HG03108 (cell line): ENCODE measurements at regions not wholly inside any gene's neighbourhood (a gene's known extent, or its start where the extent isn't known, plus 50 kb on each side); places are given as distances from the start of the nearest gene placed in this dataset.
"Not testable (repeated sequence)": the region's sequence is repeated elsewhere in the genome, so short reads cannot be mapped to it uniquely, and the experiment has no call there.

Source experiments
- ATAC-seq: cut with Tn5 transposase; IDR thresholded peaks from one replicate; pipeline ENCODE4 v1.9.1; 2021; ENCODE audit warnings: moderate library complexity; ENCODE audit not compliant: unreplicated experiment

- not testable (repeated sequence) for ATAC-seq
These were observed 237.2 kb upstream of the PLGLB1 start for GRCh38 chr2:87258887-87259286.

DNA sequence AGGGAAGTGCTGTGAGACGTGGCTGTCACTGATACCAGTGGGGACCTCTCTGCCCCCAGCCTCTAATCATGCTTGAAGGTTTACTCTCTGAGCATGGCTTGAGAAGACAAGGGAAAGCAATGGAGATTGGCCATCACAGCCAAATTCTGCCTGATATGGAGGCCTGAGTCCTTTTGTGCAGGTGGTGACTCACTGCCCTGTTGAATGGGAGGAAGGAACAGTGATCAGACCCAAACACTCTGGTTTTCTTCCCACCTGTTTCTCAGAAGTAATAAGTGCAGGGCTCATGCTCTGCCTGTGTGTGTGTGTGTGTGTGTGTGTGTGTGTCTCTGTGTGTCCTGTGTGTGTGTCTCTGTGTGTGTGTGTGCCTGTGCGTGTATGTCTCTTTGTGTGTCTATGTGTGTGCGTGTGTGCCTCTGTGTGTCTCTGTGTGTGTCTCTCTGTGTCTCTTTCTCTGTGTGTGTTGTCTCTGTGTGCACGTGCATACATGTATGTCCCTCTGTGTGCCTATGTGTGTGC is 240.6 kb upstream of the PLGLB1 start:
- not testable (repeated sequence) for ATAC-seq

DNA sequence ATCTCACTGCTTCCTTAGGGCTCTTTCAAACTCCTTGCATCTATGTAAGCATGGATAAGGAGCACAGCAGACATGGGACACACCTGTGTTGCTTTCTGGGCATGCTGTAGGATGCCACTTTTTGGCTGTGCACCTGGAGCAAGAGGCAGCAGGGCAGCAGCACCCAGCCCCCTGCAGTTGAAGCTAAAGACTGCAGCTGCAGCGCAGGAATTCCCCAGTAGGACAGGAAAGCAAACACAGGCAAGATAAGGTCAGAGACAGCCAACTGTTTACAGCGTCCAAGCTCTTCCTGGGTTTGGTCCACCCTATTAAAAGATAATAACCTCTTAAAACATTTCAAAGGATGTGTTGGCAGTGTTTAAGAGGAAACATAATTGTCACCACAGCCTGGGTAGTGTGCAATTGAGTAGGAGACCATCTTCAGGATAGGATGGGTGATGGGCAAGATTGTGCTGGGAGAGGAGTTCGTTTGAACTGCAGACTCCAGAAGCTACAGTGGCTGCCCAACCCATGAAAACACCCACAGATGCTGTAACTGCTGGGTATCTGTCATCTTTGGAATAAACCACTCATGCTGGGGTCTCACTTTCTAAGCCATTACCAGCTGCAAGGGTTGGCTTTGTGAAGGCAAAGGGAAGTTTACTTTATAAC is 242.3 kb upstream of the PLGLB1 start:
- ATAC-seq, result not testable (repeated sequence)

DNA sequence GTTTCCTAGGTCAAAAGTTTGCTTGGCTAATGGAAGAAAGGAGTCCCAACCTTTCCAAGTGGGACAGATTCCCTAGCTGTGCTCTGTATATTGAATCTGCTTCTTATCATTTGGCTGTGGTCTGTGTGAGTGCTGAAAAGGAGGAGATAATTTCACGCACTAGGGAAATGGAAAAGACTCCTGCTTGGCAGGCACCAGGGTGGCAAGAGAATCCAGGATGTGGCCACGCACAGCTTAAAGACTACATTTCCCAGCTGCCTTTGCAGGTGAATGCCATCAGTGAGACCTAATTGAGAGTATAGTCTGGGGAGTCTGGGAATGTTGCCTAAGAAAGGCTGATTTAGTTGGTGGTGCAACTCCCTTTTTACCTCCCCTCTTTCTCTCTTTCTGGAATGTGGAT is 253.5 kb upstream of the PLGLB1 start:
- ATAC-seq, result not testable (repeated sequence)

- ATAC-seq, result not testable (repeated sequence)
These were observed 254.5 kb upstream of the PLGLB1 start for GRCh38 chr2:87275974-87276629.

DNA sequence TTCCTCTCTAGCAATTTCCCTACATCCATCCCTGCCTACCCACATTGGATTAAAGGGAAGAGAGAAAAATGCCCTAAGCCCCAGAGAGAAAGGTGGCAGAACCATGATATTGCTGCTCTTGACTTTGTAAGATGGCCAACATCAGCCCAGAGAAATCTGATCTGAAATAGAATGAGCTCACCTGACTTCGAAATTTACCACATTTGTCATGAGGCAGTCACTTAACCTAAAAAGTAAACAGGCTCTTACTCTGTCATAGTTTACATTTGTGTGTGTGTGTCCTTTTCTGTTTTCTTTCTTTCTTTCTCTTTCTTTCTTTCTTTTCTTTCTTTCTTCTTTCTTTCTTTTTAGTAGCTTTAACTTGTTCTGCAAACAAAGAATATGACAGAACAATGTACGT is 255.0 kb upstream of the PLGLB1 start:
- not testable (repeated sequence) for ATAC-seq

DNA sequence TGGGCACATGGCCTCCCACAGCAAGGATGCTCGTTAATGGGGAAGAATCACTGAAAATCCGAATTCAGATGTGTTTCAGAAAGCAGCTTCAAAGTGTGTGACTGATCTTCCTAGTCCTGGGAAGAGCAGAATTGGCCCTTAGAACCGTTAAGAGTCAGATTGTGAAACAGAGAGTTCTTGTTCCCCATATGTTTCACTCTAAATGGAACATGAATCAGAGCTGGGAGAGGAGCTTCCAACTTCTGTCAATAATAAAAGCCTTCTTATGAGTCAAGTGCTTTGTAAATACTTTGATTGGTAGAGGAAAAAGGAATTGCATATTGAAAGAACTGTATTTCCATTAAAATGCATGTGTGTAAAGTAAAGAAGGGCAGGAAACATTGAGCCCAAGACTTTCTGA is 256.1 kb upstream of the PLGLB1 start:
- not testable (repeated sequence) for ATAC-seq

DNA sequence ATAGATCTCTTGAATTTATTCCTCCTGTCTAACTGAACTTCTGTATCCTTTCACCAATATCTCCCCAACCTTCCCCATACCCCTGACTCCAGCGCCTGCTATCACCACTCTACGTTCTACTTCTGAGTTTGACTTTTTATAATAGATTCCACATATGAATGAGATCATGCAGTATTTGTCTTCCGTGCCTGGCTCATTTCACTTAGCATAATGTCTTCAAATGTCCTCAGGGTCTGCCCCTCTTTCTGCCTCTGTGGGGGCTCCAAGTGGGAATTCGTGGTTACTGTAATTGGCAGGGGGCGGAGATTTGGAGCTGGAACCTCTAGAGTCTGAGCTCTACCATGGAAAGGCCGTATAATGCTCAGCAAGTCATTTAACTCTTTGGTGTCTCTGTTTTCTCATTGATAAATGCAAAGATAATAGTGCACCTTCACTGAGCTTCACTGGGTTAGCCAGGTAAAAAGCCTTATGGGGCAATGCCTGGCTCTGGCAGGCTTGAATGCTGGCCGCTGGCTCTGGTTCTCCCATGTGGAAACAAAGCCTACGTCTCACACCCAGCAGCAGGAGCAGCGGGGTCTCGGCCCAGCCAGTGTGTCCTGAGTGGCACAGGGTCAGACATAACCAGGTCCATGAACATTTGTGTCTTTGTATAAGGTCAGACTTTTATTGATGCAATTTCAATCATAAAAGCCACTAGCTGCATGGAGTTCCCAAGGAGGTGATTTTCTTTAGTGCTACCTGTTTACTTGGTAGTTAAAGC is 259.1 kb upstream of the PLGLB1 start:
- ATAC-seq, result not testable (repeated sequence)

DNA sequence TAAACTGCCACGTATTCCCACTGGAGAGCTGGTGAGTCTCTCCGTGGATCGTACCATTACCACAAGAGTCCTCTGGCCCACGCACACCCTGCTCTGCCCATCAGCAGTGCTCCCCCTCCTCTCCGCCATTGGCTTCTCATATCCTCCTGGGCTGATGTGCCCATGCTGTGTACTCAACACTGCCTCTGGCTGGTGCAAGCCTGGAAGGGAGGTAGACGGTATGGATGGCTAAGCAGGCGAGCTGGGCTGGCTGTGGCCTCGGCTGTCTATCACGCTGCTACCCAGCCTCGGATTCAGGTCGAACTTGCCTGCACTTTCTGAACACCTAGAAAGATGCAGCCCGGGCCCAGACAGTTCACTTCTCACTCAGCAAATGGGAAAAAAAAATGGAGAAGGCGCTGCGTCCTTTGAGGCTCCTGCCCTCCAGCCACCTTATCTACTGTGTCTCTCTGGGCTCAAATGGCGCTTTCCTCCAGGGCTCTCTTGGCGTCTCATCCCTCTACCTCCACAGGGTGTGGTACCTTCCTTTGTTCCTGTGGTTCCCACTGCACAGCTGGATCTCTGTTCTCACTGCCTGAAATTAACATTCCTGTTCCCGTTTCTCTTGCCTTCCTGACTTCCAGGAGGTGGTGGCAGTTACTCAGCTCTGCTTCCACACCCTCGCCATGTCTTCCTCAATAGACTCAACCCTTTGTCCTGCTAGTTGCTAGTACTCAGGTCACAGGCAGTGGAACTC is 262.3 kb upstream of the PLGLB1 start:
- ATAC-seq, result not testable (repeated sequence)

- ATAC-seq, result not testable (repeated sequence)
These were observed 262.8 kb upstream of the PLGLB1 start for GRCh38 chr2:87284471-87284772.

- not testable (repeated sequence) for ATAC-seq
These were observed 263.5 kb upstream of the PLGLB1 start for GRCh38 chr2:87285139-87285538.

DNA sequence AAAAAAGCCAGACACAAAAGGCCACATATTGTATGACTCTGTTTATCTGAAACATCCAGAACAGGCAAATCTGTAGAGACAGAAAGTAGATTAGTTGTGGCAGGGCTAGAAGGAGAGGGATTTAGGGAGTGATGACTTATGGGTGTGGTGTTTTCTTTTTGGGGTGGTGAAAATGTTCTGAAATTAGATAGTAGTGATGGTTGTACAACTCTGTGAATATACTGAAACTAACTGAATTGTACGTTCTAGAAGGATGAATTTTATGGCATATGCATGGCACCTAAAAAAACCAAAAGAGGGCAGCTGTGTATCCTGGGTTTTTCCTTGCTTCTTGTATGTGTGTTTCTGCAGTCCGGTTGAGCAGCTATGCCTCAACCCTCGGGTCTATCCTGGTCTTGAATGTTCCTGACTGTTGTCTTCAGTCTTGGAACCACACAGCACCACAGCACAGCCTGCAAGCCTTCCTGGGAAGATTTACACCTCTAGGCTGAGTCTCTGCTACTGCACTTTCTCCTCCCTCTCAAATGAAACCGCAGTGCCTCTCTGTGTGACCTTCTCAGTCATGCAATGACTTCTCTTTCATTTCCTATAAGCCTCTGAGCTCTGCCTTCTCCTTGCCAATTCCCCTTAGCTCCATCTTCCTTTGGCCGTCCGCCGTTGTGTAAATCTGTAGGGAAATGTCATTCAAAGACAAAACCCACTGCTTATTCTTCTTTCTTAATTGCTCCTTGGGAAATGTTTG is 269.1 kb upstream of the PLGLB1 start:
- ATAC-seq, result peak; percentile 79

- not testable (repeated sequence) for ATAC-seq
These were observed 270.0 kb upstream of the PLGLB1 start for GRCh38 chr2:87291400-87292200.

GRCh38 chr2:87293931-87294594 is 272.4 kb upstream of the PLGLB1 start:
- ATAC-seq, result not testable (repeated sequence)

DNA sequence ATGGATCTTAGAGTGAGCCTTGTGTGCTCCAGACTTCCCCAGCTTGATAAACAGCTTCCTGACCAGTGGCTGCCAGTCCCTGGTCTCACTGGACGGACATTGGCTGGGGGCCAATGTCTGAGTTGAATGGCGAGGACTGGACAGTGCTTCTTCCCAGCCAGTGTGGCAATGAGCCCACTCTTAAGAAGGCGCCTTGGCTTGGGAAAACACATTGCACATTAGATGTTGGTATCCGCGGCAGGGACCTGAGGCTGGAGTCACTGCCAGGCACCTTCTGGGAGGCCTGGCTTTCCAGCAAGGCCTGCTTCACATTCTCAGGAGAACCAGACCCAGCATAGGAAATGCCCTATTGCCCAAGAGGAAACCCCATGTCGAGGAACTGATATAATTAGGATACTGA is 273.5 kb upstream of the PLGLB1 start:
- not testable (repeated sequence) for ATAC-seq

DNA sequence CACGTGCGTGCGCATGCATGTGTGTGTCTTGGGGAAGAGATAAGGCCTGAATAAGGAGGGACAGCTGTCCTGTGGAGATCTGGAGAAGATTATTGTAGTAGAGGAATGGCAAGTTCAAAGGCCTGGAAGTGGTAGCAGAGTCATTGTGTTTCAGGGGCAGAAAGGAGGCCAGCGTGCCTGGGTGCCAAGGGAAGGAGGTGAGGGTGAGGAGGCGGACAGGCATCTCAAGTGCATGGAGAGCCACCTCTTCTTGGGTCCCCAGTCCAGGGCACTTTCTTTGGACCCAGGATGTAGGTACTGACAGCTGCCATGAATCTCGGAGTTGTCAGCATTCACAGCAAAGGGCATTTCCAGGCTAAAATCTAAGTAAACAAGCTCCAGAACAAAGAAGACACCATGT is 279.7 kb upstream of the PLGLB1 start:
- ATAC-seq, result not testable (repeated sequence)

- not testable (repeated sequence) for ATAC-seq
These were observed 280.2 kb upstream of the PLGLB1 start for GRCh38 chr2:87301871-87302270.

DNA sequence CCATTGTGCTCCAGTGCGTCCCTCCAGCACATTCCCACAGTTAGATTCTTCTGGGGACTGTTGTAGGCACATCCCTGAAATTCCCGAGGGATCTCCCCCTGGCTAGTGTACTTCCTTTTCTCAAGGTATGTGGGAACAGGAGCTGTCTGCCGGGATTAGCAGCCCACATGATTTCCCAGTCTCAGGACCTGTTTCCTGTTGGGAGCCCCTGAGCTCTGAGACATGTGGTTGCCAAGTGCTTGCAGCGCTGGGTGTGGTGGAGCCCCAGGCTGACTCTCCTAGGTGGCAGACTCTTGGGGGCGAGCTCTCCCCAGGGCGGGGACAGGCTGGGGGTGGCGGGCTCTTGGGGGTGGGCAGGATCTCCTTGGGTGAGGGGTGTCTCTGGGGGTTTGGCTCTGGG is 287.0 kb upstream of the PLGLB1 start:
- ATAC-seq, result not testable (repeated sequence)

DNA sequence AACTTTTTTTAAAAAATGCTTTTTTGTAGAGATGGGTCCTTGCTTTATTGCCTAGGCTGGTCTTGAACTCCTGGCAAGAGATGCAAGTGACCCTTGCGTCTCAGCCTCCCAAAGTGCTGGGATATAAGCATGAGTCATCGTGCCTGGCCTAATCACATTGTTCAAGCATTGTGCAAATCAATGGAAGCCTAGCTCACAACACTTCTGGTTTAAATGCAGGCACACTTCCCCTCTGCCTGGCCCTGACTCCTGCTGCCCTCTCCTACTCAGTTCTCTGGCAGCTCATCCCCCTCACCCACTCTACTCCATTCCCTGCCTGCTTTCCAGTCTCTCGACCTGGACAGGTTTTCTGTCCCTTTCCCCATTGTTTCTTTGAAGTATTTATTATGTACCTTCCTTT is 288.1 kb upstream of the PLGLB1 start:
- ATAC-seq, result not testable (repeated sequence)
